ENCODE measurements at regions not wholly inside any gene's neighbourhood (a gene's known extent, or its start where the extent isn't known, plus 50 kb on each side); places are given as distances from the start of the nearest gene placed in this dataset.
A peak's percentile ranks its signal among the peaks of the same experiment; 100 is the strongest.

- Mint-ChIP-seq H3K9me3 (ENCODE audit: unreplicated experiment) (peaks cover 2% of the 10 kb centered on the region), H3K4me3 (ENCODE audit: unreplicated experiment) (no peak overlapping the region), H3K27me3 (ENCODE audit: unreplicated experiment) (no peaks in the 10 kb centered on the region), H3K36me3 (ENCODE audit: unreplicated experiment) (no peaks in the 10 kb centered on the region), H3K27ac (ENCODE audit: unreplicated experiment) (no peak overlapping the region), H3K4me1 (ENCODE audit: low read depth, unreplicated experiment) (peaks cover 23% of the 10 kb centered on the region)
- DNase-seq: no peak
- TF ChIP-seq CTCF (IDR thresholded peaks at IDR 0.05; ENCODE audit: partially characterized antibody, unreplicated experiment): no peak
Observed at GRCh38 chr13:99725644-99726043, 224.4 kb downstream of the TM9SF2 start.

- H3K9me3 Mint-ChIP-seq (ENCODE audit: unreplicated experiment): peaks cover 2% of the 10 kb centered on the region
- H3K4me3 Mint-ChIP-seq (ENCODE audit: unreplicated experiment): no peak overlapping the region
- no peak for DNase-seq
- H3K4me1 Mint-ChIP-seq (ENCODE audit: low read depth, unreplicated experiment): peaks cover 23% of the 10 kb centered on the region
- no peak for TF ChIP-seq CTCF (IDR thresholded peaks at IDR 0.05; ENCODE audit: partially characterized antibody, unreplicated experiment)
- H3K36me3 Mint-ChIP-seq (ENCODE audit: unreplicated experiment): no peaks in the 10 kb centered on the region
- no peaks in the 10 kb centered on the region for H3K27me3 Mint-ChIP-seq (ENCODE audit: unreplicated experiment)
- H3K27ac Mint-ChIP-seq (ENCODE audit: unreplicated experiment): no peak overlapping the region
Observed at GRCh38 chr13:99724633-99725517, 223.6 kb downstream of the TM9SF2 start.

- TF ChIP-seq CTCF (IDR thresholded peaks at IDR 0.05; ENCODE audit: partially characterized antibody, unreplicated experiment): no peak
- Mint-ChIP-seq H3K4me1 (ENCODE audit: low read depth, unreplicated experiment) (peaks cover 23% of the 10 kb centered on the region), H3K27ac (ENCODE audit: unreplicated experiment) (no peak overlapping the region), H3K36me3 (ENCODE audit: unreplicated experiment) (no peaks in the 10 kb centered on the region), H3K27me3 (ENCODE audit: unreplicated experiment) (no peaks in the 10 kb centered on the region), H3K4me3 (ENCODE audit: unreplicated experiment) (no peak overlapping the region), H3K9me3 (ENCODE audit: unreplicated experiment) (peaks cover 2% of the 10 kb centered on the region)
- no peak for DNase-seq
Observed at GRCh38 chr13:99723878-99724277, 222.6 kb downstream of the TM9SF2 start.

- no peak for TF ChIP-seq CTCF (IDR thresholded peaks at IDR 0.05; ENCODE audit: partially characterized antibody, unreplicated experiment)
- Mint-ChIP-seq H3K9me3 (ENCODE audit: unreplicated experiment) (peaks cover 2% of the 10 kb centered on the region), H3K36me3 (ENCODE audit: unreplicated experiment) (no peaks in the 10 kb centered on the region), H3K4me3 (ENCODE audit: unreplicated experiment) (peak overlapping the region; percentile 28), H3K27me3 (ENCODE audit: unreplicated experiment) (no peaks in the 10 kb centered on the region), H3K27ac (ENCODE audit: unreplicated experiment) (peak overlapping the region; percentile 83), H3K4me1 (ENCODE audit: low read depth, unreplicated experiment) (peaks cover 23% of the 10 kb centered on the region)
- no peak for DNase-seq
Observed at GRCh38 chr13:99722931-99723330, 221.7 kb downstream of the TM9SF2 start.

- Mint-ChIP-seq H3K36me3 (ENCODE audit: unreplicated experiment) (no peaks in the 10 kb centered on the region), H3K4me3 (ENCODE audit: unreplicated experiment) (peak overlapping the region; percentile 50), H3K4me1 (ENCODE audit: low read depth, unreplicated experiment) (peaks cover 23% of the 10 kb centered on the region), H3K27ac (ENCODE audit: unreplicated experiment) (peak overlapping the region; percentile 83), H3K27me3 (ENCODE audit: unreplicated experiment) (no peaks in the 10 kb centered on the region), H3K9me3 (ENCODE audit: unreplicated experiment) (peaks cover 2% of the 10 kb centered on the region)
- TF ChIP-seq CTCF (IDR thresholded peaks at IDR 0.05; ENCODE audit: partially characterized antibody, unreplicated experiment): no peak
- no peak for DNase-seq
Observed at GRCh38 chr13:99722338-99722818, 221.1 kb downstream of the TM9SF2 start.
